Calu3 (cell line): ENCODE measurements at regions not wholly inside any gene's neighbourhood (a gene's known extent, or its start where the extent isn't known, plus 50 kb on each side); places are given as distances from the start of the nearest gene placed in this dataset.

ENCODE experiments used
- BruUV-seq: library from RNA; stranded (reverse); fragments of 400-500 nt; replicated peaks from 2 replicates; lab custom pipeline; 2021; lab: Mats Ljungman, UMichigan
- CTCF ChIA-PET: fragments of 300-600 bp; sonication (Branson Sonifier 250); formaldehyde crosslinking; loops from one replicate; lab custom pipeline; 2022; ENCODE audit warnings: antibody characterized with exemption; lab: Charles Lee
- DNase-seq: peaks from one replicate; pipeline ENCODE4 v3.0.0; 2022
- H3K27ac Mint-ChIP-seq: one replicate; pipeline ENCODE4 v1.8.0; 2022; ENCODE audit warnings: mixed read lengths; ENCODE audit not compliant: unreplicated experiment
- H3K27me3 Mint-ChIP-seq: one replicate; pipeline ENCODE4 v1.8.0; 2022; ENCODE audit warnings: mixed read lengths; ENCODE audit not compliant: unreplicated experiment
- H3K36me3 Mint-ChIP-seq: one replicate; pipeline ENCODE4 v1.8.0; 2022; ENCODE audit warnings: mild to moderate bottlenecking, moderate library complexity, mixed read lengths; ENCODE audit not compliant: insufficient read depth, unreplicated experiment
- H3K4me1 Mint-ChIP-seq: one replicate; pipeline ENCODE4 v1.8.0; 2022; ENCODE audit warnings: mild to moderate bottlenecking, low read depth, mixed read lengths; ENCODE audit not compliant: unreplicated experiment
- H3K4me3 Mint-ChIP-seq: one replicate; pipeline ENCODE4 v1.8.0; 2022; ENCODE audit warnings: mild to moderate bottlenecking, low read depth, moderate library complexity, mixed read lengths; ENCODE audit not compliant: unreplicated experiment
- H3K9me3 Mint-ChIP-seq: one replicate; pipeline ENCODE4 v1.8.0; 2022; ENCODE audit warnings: low read depth, mixed read lengths; ENCODE audit not compliant: unreplicated experiment
- CTCF ChIP-seq: fragments of 200-600 bp; IDR thresholded peaks from one replicate; pipeline ENCODE4 v1.8.0; 2022; ENCODE audit warnings: antibody characterized with exemption; ENCODE audit not compliant: unreplicated experiment
- intact Hi-C: fragments of 100-400 bp; cut with micrococcal nuclease; formaldehyde crosslinking; loops from one replicate; pipeline ENCODE4 v1.10.0; 2022; ENCODE audit not compliant: unreplicated experiment

GRCh38 chr9:117815948-117816347, 111.7 kb downstream of the TLR4 start:
- no peak for DNase-seq
- H3K4me1 Mint-ChIP-seq, result no peaks in the 10 kb centered on the region
- TF ChIP-seq CTCF, result no peak
- H3K9me3 Mint-ChIP-seq, result peaks cover 8% of the 10 kb centered on the region
- intact Hi-C loops, result no loop called here
- H3K27ac Mint-ChIP-seq, result no peak overlapping the region
- no peak overlapping the region for H3K4me3 Mint-ChIP-seq
- BruUV-seq, result no TSS peak
- no peaks in the 10 kb centered on the region for H3K27me3 Mint-ChIP-seq
- CTCF ChIA-PET, result no interaction called here
- no peaks in the 10 kb centered on the region for H3K36me3 Mint-ChIP-seq

- Mint-ChIP-seq H3K4me3 (no peak overlapping the region), H3K9me3 (peaks cover 9% of the 10 kb centered on the region), H3K27ac (no peak overlapping the region), H3K36me3 (no peaks in the 10 kb centered on the region), H3K4me1 (no peaks in the 10 kb centered on the region), H3K27me3 (no peaks in the 10 kb centered on the region)
- no peak for TF ChIP-seq CTCF
- intact Hi-C loops, result no loop called here
- BruUV-seq, result no TSS peak
- DNase-seq, result no peak
- CTCF ChIA-PET, result no interaction called here
Measured at GRCh38 chr9:117821954-117822353, 117.8 kb downstream of the TLR4 start.

- DNase-seq, result no peak
- no peak overlapping the region for H3K27ac Mint-ChIP-seq
- no peaks in the 10 kb centered on the region for H3K4me1 Mint-ChIP-seq
- peaks cover 9% of the 10 kb centered on the region for H3K9me3 Mint-ChIP-seq
- intact Hi-C loops, result no loop called here
- H3K27me3 Mint-ChIP-seq, result no peaks in the 10 kb centered on the region
- no peaks in the 10 kb centered on the region for H3K36me3 Mint-ChIP-seq
- no peak overlapping the region for H3K4me3 Mint-ChIP-seq
- CTCF ChIA-PET, result no interaction called here
- BruUV-seq, result no TSS peak
- no peak for TF ChIP-seq CTCF
Measured at GRCh38 chr9:117823576-117823975, 119.4 kb downstream of the TLR4 start.

- CTCF ChIA-PET, result no interaction called here
- TF ChIP-seq CTCF, result no peak
- H3K36me3 Mint-ChIP-seq, result no peaks in the 10 kb centered on the region
Measured at GRCh38 chr9:117825609-117826347, 121.6 kb downstream of the TLR4 start.

More at GRCh38 chr9:117825609-117826347, 121.6 kb downstream of the TLR4 start:
- H3K9me3 Mint-ChIP-seq, result peaks cover 9% of the 10 kb centered on the region
- no peak overlapping the region for H3K27ac Mint-ChIP-seq
- H3K4me1 Mint-ChIP-seq, result no peaks in the 10 kb centered on the region
- DNase-seq, result no peak
- no TSS peak for BruUV-seq
- intact Hi-C loops, result no loop called here
- H3K27me3 Mint-ChIP-seq, result no peaks in the 10 kb centered on the region
- no peak overlapping the region for H3K4me3 Mint-ChIP-seq
